HT-29 (cell line): ENCODE measurements at regions not wholly inside any gene's neighbourhood (a gene's known extent, or its start where the extent isn't known, plus 50 kb on each side); places are given as distances from the start of the nearest gene placed in this dataset.
A peak's percentile ranks its signal among the peaks of the same experiment; 100 is the strongest.

ENCODE experiments used
- DNase-seq: peaks from one replicate; pipeline ENCODE4 v3.0.0-alpha.2; 2015; ENCODE audit warnings: low spot score

DNA sequence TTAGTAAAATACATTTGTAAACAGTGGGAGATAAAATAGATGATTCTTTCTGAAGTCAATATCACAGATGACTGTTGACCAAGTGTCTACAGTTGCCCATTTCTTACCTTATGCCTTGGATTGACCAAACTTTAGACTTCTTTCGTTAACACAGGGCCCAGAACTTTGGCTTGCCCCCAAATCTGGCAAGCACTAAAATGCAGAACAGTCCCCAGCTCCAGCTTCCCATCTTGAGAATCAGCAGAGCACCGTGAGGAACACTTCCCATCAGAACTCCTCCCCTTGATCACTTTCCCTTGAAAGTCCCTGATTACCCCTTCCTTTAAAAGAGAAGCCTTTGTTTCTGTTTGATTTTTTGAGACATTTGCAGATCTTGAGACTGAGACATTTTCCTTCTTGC, 1039.9 kb downstream of the TLE1 start:
- no peak for DNase-seq

DNA sequence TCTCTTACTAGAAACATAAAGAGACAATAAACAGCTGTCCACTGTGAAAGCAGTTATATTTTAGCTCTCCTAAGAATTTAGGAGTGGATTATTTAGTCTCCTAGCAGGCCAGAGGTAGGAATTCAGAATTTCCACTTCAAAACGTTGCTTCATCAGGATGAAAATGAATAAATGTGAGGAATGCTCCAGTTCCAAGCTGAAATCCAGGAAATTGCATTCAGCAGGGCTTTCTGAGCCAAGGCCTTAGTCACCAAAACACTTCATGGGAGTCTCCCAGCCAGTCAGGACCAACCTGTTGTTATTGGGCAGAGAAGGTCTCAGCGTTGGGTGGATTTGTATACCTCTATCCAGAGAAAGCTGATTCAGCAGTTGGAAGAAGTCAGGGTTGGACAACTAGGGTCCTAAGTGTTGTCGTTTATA, 1040.3 kb downstream of the TLE1 start:
- no peak for DNase-seq

- no peak for DNase-seq
Observed at GRCh38 chr9:80648336-80648735, 1041.0 kb downstream of the TLE1 start.

GRCh38 chr9:80646211-80646610, 1043.1 kb downstream of the TLE1 start:
- DNase-seq = no peak

- DNase-seq = no peak
Observed at GRCh38 chr9:80644044-80644443, 1045.3 kb downstream of the TLE1 start.

GRCh38 chr9:80635065-80635464, 1054.3 kb downstream of the TLE1 start:
- no peak for DNase-seq

DNA sequence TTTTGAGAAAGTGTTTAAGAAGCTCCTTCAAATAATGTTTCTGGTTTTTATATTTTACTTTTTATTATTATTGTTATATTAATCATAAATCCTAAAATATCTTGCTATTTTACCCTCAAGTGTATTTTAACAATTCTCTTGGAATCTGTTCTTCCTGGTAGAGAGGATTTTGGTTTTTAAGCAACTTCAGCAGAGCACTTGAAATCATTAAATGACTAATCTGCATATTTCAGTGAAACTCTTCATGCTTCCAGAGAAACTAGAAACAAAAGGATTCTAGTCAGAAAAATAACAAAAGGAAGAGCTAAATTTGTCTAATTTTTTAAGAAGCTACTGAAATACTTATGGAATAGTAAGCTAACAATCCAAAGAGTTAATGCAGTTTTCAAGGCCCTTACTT, 1057.3 kb downstream of the TLE1 start:
- DNase-seq = no peak

DNA sequence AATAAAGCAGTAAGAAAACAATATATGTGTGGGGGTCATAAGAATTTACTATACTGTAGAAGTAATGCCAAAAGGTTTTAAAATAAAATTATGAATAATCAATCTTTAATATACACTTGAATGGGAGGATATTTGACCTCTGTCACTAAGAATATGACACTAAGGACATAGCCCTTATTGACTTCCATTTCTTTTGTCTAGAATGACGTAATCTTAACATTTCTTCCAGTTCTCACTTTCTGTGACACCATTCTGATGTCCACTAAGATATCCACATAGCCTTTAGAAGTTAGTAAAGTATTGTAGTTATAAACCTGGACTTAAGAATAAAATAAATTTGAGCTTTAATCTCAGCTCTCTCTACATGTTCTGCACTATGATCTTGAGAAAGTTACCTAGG, 1050.7 kb downstream of the TLE4 start:
- no peak for DNase-seq

GRCh38 chr9:80619356-80619755, 1047.6 kb downstream of the TLE4 start:
- DNase-seq = no peak

DNA sequence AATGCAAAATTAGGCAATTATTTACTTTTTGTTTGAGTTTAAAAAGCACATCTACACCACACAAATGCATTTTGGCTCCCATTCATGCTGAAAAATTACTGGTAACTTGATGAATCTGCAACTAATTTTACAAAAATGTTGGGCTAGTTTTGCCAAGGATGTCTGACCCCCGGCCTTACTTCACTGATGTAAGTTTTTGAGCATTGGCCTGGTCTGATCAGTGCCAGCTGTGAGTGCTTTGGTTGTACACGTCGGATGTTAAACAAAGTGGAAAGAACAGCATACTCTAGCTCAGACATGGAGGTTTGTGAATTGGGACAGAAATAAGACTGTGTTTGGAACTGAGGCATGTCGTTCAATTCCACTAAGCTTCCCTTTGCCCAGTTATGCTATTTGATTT, 1044.2 kb downstream of the TLE4 start:
- no peak for DNase-seq

DNA sequence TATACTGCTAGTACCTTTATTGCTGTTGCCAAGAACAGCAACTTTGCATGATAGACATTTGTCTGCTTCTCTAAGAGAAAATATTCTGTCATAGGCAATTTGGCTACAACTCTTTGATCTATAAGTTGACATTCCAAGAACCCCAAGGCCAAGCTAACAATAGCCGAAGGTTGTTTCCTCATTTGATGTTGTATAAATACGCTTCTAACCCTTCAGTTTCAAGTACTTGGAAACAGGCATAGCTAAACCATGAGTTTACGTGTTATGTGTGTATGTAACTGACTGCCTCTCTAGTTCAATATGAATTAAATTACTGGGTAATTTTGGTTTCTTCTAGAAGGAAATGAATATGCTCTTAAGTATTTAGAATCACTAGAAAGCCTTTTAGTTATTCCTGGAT, 1034.0 kb downstream of the TLE4 start:
- DNase-seq = no peak

GRCh38 chr9:80605129-80605528, 1033.4 kb downstream of the TLE4 start:
- peak; percentile 16 for DNase-seq

DNA sequence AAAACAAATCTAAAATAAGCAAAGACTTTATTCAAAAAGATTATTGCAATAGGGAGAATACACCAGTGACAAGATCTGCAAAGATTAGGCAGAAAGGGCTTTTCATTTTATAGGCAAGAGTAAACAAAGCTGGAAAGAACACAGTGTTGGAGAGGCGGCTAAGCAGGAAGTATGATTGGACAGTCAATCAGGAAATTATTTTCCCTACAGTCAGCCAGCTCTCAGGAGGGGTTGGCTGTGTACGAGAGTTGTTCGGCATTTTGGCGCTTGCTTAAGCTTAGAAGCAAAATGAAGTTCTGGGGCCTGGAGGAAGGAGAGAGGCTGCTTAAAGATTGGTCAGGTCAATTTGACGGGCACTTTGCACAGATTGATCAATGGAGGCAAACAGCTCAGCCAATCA, 1030.5 kb downstream of the TLE4 start:
- DNase-seq = peak; percentile 35

GRCh38 chr9:80596579-80596978, 1024.8 kb downstream of the TLE4 start:
- no peak for DNase-seq

GRCh38 chr9:80595192-80595591, 1023.4 kb downstream of the TLE4 start:
- DNase-seq = no peak

DNA sequence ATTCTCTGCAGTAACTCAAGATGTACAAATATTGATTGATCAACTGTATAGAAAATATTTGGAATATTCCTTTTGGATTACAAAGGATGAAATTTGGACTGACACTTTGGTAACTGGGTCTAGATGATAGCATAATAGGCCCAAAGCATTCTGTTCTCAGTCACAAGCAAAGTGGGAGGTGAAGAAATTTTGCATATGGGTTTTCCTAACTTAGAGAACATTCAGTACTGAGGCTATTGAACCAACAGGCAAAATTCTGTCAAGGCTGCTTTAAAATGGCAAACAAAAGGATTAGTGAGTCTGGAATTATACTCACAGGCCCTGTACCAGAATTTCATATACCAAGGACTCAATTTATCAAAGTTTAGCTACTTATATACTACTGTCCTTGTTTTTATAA, 1020.6 kb downstream of the TLE4 start:
- no peak for DNase-seq

DNA sequence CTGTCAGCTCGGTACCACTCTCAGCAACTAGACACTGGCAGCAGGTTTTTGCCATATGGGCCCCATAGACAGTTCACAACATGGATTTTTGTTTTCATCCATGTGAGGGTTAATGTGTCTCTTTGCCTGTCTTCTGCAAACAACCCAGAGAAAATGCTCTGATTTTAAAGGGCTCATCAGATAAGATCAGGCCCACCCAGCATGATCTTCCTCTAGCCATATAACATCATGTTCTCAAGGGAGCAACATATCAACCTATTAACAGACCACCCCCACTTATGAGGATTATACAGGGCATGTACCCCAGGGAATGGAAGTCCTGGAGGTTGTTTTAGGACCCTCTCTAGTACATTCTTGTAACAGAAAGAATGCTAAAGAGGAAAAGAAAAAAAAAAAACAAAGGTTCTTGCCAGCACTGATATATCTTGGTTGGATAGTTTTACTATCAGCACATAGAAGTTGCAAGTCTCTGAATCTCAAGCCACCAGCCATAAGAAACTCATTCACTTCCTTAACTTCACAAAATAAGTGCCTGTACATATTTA, 1015.1 kb downstream of the TLE4 start:
- no peak for DNase-seq

GRCh38 chr9:80571953-80572352, 1000.2 kb downstream of the TLE4 start:
- DNase-seq = no peak

DNA sequence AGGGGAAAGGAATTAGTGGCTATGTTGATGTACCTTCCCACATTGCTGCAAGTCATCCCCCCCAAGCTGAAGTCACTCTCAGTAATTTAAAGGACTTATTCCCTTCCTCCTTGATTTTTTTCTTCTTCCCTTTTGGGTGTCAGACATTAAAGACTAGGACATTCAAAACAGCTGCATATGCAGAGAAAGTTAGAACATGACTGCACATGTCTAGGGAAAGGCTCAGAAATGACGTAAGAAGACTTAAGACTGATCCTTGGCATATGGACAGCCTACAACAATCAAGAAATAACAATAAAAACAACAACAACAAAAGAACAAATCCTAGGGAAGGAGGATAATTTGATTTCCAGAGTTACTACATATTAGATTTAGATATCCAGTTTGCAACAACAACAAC, 997.5 kb downstream of the TLE4 start:
- DNase-seq = no peak

DNA sequence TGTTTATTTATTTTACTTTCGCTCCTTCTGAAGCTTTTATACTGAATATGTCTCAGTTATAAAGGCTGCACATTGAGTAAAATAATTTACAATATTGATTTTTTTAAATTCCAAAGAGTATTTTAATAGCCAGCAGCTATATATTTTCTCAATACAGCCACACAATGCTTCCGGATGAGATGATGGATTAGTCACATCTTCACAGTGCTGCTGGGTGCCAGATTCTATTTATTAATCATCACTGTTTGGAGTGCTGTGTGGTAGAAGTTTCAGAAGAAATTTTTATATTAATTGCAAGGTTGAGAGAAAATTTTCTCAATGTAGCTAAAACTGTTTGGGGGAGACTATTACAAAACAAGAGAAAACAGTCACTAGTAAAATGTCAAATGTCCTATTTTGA, 989.8 kb downstream of the TLE4 start:
- no peak for DNase-seq

- no peak for DNase-seq
Observed at GRCh38 chr9:80560976-80561375, 989.2 kb downstream of the TLE4 start.

DNA sequence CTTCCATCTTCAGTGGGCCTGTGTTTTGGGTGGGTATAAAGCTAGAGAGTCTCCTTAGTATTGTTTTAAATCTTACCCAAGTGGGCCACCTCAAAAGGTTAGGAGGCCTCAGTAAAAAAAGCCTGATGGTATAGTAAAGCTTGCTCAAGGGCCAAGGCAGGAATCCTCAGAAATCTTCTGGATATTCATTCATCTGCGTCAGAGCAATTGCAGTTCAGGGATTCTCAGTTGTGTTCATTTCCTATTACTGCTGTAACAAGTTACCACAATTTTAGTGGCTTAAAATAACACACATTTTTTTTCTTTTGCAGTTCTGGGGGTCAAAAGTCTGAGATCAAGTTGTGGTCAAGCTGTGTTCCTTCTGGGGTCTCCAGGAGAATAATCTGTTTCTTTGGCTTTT, 985.5 kb downstream of the TLE4 start:
- no peak for DNase-seq

DNA sequence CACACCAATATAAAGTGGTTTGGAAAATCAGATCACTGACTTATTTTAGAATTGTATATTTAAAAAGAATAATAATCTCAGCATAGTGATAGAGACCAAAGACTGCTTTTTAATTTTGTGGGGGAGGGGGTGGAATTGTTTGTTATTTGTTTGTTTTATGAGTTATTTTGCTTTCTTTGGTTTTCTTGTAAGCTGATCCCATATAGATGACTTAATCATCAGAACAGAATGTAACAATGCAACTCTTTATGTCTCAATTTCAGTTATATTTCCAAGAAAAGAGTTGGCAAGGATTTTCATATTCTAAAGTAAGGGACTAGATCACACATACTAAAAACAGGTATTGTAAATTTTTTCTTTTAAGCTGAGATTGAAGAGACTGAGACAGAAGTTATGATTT, 984.9 kb downstream of the TLE4 start:
- DNase-seq = no peak

GRCh38 chr9:80555782-80556325, 984.1 kb downstream of the TLE4 start:
- DNase-seq = no peak
